ENCODE measurements at regions not wholly inside any gene's neighbourhood (a gene's known extent, or its start where the extent isn't known, plus 50 kb on each side); places are given as distances from the start of the nearest gene placed in this dataset.

DNA sequence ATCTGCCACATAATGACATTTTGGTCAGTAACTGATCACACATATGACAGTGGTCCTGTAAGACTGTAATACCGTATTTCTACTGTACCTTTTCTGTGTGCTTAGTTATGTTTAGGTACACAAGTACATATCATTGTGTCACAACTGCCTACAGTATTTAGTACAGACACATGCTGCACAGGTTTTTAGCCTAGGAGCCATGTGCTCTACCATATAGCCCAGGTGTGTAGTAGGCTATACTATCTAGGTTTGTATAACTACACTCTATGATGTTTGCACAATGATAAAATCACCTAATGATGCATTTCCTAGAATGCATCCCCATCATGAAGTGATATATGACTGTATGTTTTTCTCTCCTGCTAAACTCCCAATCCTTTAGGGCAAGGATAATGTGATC is 61.2 kb upstream of the MIR17HG start:
- intact Hi-C loops (cut with micrococcal nuclease), result no loop called here
- Histone ChIP-seq H3K9me3 (replicated peaks) (no peaks in the 10 kb centered on the region), H3K27me3 (ENCODE audit: low read depth) (no peaks in the 10 kb centered on the region), H3K27ac (replicated peaks) (no peak overlapping the region), H3K36me3 (no peaks in the 10 kb centered on the region), H3K4me1 (no peaks in the 10 kb centered on the region), H3K4me3 (no peak overlapping the region)
- no peak for DNase-seq
- TF ChIP-seq CTCF (IDR thresholded peaks at IDR 0.05; ENCODE audit: borderline replicate concordance), result no peak

GRCh38 chr13:91291078-91291477 is 56.4 kb upstream of the MIR17HG start:
- no peak for TF ChIP-seq CTCF (IDR thresholded peaks at IDR 0.05; ENCODE audit: borderline replicate concordance)
- Histone ChIP-seq H3K36me3 (no peaks in the 10 kb centered on the region), H3K4me1 (no peaks in the 10 kb centered on the region), H3K9me3 (replicated peaks) (no peaks in the 10 kb centered on the region), H3K27ac (replicated peaks) (no peak overlapping the region), H3K4me3 (no peak overlapping the region), H3K27me3 (ENCODE audit: low read depth) (no peaks in the 10 kb centered on the region)
- no peak for DNase-seq
- intact Hi-C loops (cut with micrococcal nuclease), result no loop called here

DNA sequence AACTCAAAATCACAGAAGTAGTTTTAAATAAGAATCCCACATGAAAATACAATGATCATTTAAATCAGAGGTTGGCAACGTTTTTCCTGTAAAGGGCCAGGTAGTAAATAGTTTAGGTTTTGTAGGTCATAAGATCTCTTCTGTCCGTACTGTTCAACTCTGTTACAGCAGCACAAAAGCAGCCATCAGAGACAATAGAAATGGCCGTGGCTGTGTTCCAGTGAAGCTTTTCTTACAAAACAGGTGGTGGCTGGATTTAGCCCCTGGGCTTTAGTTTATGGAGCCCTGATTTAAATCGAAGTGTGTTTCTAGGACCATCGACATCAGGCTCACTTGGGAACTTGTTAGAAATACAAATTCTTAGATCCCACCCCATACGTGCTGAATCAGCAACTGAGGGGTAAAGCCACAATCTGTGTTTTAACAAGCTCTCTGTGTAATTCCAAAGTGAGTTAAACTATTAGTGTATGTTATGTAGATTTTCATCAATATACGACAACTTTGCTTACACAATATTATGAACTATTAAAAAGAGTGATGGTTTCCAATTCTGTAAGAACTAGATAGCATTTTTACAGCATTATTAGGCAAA is 54.8 kb upstream of the MIR17HG start:
- no peak for DNase-seq
- Histone ChIP-seq H3K9me3 (replicated peaks) (no peaks in the 10 kb centered on the region), H3K36me3 (no peaks in the 10 kb centered on the region), H3K27me3 (ENCODE audit: low read depth) (no peaks in the 10 kb centered on the region), H3K4me3 (no peak overlapping the region), H3K4me1 (no peaks in the 10 kb centered on the region), H3K27ac (replicated peaks) (no peak overlapping the region)
- intact Hi-C loops (cut with micrococcal nuclease), result no loop called here
- no peak for TF ChIP-seq CTCF (IDR thresholded peaks at IDR 0.05; ENCODE audit: borderline replicate concordance)

DNA sequence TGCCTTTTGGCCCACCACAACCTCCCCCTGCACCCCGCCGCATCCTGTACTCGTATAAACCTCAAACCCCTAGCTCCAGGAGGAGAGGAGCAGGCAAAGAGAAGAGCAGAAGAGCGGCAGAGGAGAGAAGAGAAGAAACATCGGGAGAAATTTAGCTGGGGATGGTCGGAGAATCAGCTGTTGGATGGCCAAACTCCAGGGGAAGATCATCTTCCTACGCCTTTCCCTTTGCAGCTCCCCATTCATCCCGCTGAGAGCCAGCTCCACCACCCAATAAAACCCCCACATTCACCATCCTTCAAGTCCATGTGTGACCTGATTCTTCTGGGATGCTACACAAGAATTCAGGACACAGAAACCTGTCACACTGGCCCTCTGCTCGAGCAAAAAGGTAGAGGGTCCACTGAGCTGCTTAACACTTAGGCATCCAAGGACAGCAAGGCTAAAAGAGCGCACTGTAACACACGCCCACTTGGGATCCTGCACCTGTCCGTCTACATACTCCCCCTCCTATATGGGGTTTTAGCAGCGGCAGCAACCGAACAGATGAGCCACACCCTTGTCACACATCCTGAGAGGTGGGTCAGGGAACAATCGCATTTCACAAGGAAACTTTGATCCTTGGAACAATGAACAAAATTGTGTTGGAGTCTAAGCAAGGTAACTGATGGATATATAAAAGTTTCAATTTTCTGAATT is 51.6 kb upstream of the MIR17HG start:
- Histone ChIP-seq H3K4me3 (no peak overlapping the region), H3K27me3 (ENCODE audit: low read depth) (no peaks in the 10 kb centered on the region), H3K27ac (replicated peaks) (no peak overlapping the region), H3K36me3 (no peaks in the 10 kb centered on the region), H3K9me3 (replicated peaks) (no peaks in the 10 kb centered on the region), H3K4me1 (no peaks in the 10 kb centered on the region)
- no peak for DNase-seq
- no peak for TF ChIP-seq CTCF (IDR thresholded peaks at IDR 0.05; ENCODE audit: borderline replicate concordance)
- intact Hi-C loops (cut with micrococcal nuclease), result no loop called here

GRCh38 chr13:91297503-91297902 is 50.0 kb upstream of the MIR17HG start:
- DNase-seq, result no peak
- Histone ChIP-seq H3K4me1 (no peaks in the 10 kb centered on the region), H3K9me3 (replicated peaks) (no peaks in the 10 kb centered on the region), H3K27me3 (ENCODE audit: low read depth) (no peaks in the 10 kb centered on the region), H3K27ac (replicated peaks) (no peak overlapping the region), H3K36me3 (no peaks in the 10 kb centered on the region), H3K4me3 (no peak overlapping the region)
- no peak for TF ChIP-seq CTCF (IDR thresholded peaks at IDR 0.05; ENCODE audit: borderline replicate concordance)
- intact Hi-C loops (cut with micrococcal nuclease), result no loop called here

Measured in left ventricle myocardium inferior (tissue), 1 donor.